ENCODE measurements at regions not wholly inside any gene's neighbourhood (a gene's known extent, or its start where the extent isn't known, plus 50 kb on each side); places are given as distances from the start of the nearest gene placed in this dataset.
"Not testable (repeated sequence)": the region's sequence is repeated elsewhere in the genome, so short reads cannot be mapped to it uniquely, and the experiment has no call there.

DNA sequence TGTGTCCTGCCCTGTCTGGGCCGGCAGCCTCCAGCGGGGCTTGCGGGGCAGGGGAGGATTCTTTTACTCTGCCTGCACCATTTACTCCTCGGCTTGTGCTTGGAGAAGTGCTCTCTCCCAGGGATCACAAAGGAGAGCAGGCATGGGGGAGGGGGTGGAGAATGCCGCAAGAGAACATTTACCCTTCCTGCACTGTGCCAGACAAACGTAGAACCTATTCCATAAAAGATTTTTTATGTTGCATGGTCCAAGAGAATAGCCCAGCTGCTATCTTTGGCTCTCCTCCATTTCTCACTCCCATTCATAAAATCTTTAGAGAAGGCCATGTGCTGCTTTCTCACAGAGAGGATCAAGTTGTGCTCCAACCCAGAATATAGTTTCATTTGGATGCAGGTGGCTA is 159.4 kb downstream of the SPTSSA start:
- no peaks in the 10 kb centered on the region for H3K4me1 Mint-ChIP-seq
- H3K36me3 Mint-ChIP-seq (ENCODE audit: low read depth): no peaks in the 10 kb centered on the region
- intact Hi-C loops (cut with micrococcal nuclease): no loop called here
- no peak for DNase-seq
- no peak overlapping the region for H3K27ac Mint-ChIP-seq
- no peak overlapping the region for H3K4me3 Mint-ChIP-seq
- H3K9me3 Mint-ChIP-seq: no peaks in the 10 kb centered on the region
- peaks cover 4% of the 10 kb centered on the region for H3K27me3 Mint-ChIP-seq

DNA sequence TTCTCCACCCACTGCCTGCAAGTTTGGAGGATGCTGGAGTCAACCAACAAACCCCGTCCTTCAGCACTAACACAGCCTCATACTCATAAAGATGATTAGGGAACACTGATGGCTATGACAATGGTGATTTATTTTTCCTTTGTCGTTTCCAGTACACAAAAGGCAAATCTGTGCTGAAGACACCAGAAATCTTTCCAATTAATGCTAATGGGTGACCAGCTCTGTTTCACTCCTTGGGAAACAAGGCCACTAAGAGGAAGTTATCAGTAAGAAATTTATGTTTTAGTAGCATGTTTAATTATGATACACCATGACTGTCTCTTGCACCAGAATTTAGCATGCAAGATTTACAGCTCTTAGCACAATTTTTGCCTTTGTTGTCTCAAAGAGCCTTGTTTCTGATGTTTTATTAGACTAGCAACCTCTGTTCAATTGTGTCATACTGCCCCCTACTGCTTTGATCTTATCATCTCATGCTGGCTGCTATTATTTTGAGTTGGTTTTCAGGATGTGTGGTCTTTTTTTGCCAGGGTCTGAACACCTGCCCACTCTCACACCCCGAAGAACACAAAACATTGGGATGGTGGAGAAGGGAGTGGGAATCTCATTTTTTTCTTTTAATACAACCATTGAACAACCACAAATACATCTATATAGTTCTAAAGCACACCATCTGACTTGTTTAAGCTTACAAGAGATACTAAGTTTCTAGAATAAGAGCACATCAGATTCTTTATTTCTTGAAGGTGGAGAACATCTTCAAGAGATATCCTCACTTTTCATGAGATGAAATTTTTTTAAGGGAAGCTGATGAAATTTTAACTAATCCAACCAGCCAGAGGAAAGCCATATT is 160.9 kb downstream of the SPTSSA start:
- peak; percentile 78 for DNase-seq
- intact Hi-C loops (cut with micrococcal nuclease): loop anchor here (1.0 to 2.0 kb wide), 3 partner anchors 462 to 1725 kb away; no protein-coding TSS in a partner anchor
- no peaks in the 10 kb centered on the region for H3K4me1 Mint-ChIP-seq
- no peak overlapping the region for H3K27ac Mint-ChIP-seq
- H3K9me3 Mint-ChIP-seq: no peaks in the 10 kb centered on the region
- no peak overlapping the region for H3K4me3 Mint-ChIP-seq
- no peaks in the 10 kb centered on the region for H3K27me3 Mint-ChIP-seq
- no peaks in the 10 kb centered on the region for H3K36me3 Mint-ChIP-seq (ENCODE audit: low read depth)

DNA sequence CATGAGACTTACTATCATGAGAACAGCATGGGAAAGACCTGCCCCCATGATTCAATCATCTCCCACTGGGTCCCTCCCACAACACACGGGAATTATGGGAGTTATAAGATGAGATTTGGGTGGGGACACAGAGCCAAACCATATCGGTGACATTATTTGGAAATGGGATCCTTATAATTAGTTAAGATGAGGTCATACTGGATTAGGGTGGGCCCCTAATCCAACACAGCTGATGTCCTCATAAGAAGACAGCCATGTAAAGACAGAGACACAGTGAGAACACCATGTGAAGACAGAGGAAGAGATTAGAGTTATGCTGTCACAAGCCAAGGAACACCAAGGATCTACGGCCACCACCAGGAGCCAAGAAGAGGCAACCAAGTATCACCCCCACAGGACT is 161.7 kb downstream of the SPTSSA start:
- Mint-ChIP-seq H3K27ac (no peak overlapping the region), H3K4me1 (no peaks in the 10 kb centered on the region), H3K36me3 (ENCODE audit: low read depth) (no peaks in the 10 kb centered on the region), H3K27me3 (no peaks in the 10 kb centered on the region), H3K4me3 (no peak overlapping the region), H3K9me3 (no peaks in the 10 kb centered on the region)
- intact Hi-C loops (cut with micrococcal nuclease): loop anchor here (2.0 kb wide), 2 partner anchors 462 to 1590 kb away; no protein-coding TSS in a partner anchor
- DNase-seq: no peak

DNA sequence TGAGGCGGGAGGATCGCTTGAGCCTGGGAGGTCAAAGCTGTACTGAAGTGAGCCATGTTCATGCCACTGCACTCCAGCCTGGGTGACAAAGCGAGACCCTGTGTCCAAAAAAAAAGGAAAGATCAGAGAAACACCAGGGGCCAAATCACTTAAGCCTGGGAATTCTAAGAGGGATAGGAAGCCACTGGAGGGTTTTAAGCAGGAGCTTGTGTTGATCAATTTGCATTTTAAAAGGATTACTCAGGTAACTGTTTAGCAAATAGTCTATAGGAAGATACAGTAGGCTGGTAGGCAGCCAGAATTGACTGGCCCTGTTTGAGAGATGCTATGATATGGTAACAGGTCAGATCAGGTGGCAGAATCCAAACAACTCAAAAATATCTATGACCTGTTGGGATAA is 162.7 kb downstream of the SPTSSA start:
- intact Hi-C loops (cut with micrococcal nuclease): no loop called here
- Mint-ChIP-seq H3K27me3 (no peaks in the 10 kb centered on the region), H3K36me3 (ENCODE audit: low read depth) (no peaks in the 10 kb centered on the region), H3K4me3 (no peak overlapping the region), H3K4me1 (no peaks in the 10 kb centered on the region), H3K27ac (no peak overlapping the region), H3K9me3 (no peaks in the 10 kb centered on the region)
- DNase-seq: no peak

DNA sequence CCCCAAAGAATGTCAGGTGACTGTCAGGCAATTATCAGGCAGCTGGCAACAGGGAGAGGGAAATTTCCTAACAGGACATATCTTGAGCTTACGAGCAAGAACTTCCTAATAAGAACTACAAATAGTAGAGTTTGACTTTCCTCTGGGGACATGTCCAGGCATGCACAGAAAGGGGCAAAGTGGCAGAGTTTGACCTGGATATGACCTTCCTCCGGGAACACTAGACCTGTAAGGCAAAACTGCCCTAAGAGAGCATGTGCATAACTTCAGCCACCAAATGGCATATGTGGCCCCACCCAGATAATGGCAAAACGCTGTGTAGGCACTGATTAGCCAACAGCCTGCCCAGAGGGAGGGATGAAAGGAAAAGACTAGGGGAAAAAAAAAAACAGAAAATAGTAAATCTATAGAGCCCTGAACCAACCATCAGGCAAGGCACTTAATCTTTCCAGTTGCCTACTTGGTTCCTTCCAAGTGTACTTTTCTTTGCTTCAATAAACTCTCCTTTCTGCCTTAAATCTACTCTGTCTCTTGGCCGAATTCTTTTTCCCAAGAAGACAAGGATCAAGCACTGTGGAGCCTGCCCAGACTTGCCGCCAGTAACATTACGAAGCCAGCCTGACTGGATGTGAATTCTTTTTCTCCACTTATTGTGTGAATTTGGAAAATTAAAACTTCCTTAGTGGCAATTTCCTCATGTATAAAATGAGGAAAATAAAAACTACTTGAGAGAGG is 164.1 kb downstream of the SPTSSA start:
- Mint-ChIP-seq H3K4me1 (no peaks in the 10 kb centered on the region), H3K4me3 (no peak overlapping the region), H3K36me3 (ENCODE audit: low read depth) (no peaks in the 10 kb centered on the region), H3K9me3 (no peaks in the 10 kb centered on the region), H3K27ac (no peak overlapping the region), H3K27me3 (peaks cover 2% of the 10 kb centered on the region)
- no peak for DNase-seq
- intact Hi-C loops (cut with micrococcal nuclease): no loop called here

DNA sequence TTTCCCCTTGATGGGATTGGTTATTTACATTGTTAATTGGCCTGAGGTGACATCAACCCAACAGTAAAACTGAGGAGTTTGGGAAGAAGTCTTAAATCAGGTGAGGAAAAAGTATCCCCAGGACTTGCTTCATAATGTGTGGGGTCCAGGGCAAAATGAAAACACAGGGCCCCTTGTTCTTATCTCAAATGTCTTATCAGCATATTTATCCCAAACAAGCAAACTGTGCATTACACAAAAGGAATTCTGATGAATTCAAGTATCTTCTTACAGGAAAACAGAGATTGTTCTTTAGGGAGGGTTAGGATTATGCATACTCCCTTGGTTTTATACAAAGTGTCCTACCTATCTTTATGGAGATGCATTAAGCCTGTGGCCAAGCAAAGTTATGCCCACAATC is 178.4 kb downstream of the SPTSSA start:
- no peaks in the 10 kb centered on the region for H3K4me1 Mint-ChIP-seq
- no peak overlapping the region for H3K27ac Mint-ChIP-seq
- H3K4me3 Mint-ChIP-seq: no peak overlapping the region
- intact Hi-C loops (cut with micrococcal nuclease): no loop called here
- H3K27me3 Mint-ChIP-seq: peaks cover 2% of the 10 kb centered on the region
- no peaks in the 10 kb centered on the region for H3K9me3 Mint-ChIP-seq
- H3K36me3 Mint-ChIP-seq (ENCODE audit: low read depth): no peaks in the 10 kb centered on the region
- DNase-seq: no peak

DNA sequence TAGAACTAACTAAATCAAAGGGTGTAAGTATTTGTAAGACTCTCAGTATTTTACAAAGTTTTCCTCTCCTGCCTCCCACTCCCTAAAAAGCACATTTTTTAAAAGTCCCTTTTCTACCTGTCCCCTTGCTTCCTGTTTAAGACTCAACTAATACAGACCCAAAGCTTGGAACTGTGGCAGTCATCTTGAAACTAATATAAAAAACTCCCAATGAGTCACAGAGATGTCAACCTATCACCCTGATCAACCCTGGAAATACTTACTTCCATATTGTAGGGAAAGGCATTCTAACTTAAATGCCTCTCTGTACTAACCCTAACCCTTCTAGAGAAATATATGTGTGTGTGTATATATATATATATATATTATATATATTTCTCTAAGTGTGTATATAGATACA is 184.8 kb downstream of the SPTSSA start:
- H3K9me3 Mint-ChIP-seq: no peaks in the 10 kb centered on the region

DNA sequence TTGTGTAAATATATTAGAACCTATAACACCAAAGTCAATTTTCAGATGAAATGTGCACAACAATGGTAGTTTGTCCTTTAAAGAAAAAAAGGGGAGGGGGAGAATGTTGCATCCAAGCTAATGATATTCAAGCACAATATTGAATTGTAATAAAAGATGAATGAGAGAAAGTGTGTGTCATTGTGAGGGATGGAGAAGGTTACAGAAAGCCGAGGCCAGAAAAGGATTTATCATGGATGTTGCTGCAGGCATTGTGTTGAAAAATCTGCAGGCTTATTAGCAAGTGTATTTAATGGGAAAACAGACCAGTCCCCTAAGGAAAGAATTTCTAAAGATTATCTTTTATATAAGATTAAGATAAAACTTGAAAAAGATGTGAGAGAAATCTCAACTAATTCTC is 186.5 kb downstream of the SPTSSA start:
- peaks cover 2% of the 10 kb centered on the region for H3K4me1 Mint-ChIP-seq
- H3K36me3 Mint-ChIP-seq (ENCODE audit: low read depth): no peaks in the 10 kb centered on the region
- DNase-seq: no peak
- no peak overlapping the region for H3K4me3 Mint-ChIP-seq
- no peak overlapping the region for H3K27ac Mint-ChIP-seq
- intact Hi-C loops (cut with micrococcal nuclease): no loop called here
- H3K27me3 Mint-ChIP-seq: peaks cover 3% of the 10 kb centered on the region
- H3K9me3 Mint-ChIP-seq: no peaks in the 10 kb centered on the region

More for the DNA sequence above, 184.8 kb downstream of the SPTSSA start:
- Mint-ChIP-seq H3K4me3 (no peak overlapping the region), H3K4me1 (peaks cover 2% of the 10 kb centered on the region), H3K36me3 (ENCODE audit: low read depth) (no peaks in the 10 kb centered on the region), H3K27me3 (peaks cover 3% of the 10 kb centered on the region), H3K27ac (no peak overlapping the region)
- no peak for DNase-seq
- intact Hi-C loops (cut with micrococcal nuclease): no loop called here

DNA sequence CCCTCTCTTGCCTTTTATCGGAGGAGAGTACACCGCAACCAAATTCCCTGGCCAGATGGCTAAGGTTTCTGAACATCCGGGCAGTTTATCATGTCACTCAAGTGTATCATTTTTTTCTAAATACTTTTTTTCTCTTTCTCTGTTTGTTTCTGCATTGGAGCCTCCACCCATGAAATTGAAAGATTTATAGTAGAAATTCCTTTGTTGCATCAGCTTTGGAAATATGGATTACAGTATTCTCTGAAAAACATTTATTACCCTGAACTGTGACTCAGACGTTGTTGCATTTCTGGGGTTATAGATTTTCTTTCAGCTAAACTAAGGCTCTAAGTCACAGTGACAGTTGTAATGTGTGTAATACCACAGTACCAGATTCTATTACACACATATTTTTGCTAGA is 187.0 kb downstream of the SPTSSA start:
- H3K27ac Mint-ChIP-seq: no peak overlapping the region

DNA sequence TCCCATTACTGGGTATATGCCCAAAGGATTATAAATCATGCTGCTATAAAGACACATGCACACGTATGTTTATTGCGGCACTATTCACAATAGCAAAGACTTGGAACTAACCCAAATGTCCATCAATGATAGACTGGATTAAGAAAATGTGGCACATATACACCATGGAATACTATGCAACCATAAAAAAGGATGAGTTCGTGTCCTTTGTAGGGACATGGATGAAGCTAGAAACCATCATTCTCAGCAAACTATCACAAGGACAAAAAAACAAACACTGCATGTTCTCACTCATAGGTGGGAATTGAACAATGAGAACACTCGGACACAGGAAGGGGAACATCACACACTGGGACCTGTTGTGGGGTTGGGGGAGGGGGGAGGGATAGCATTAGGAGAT is 188.3 kb downstream of the SPTSSA start:
- intact Hi-C loops (cut with micrococcal nuclease); H3K9me3 Mint-ChIP-seq; DNase-seq; H3K36me3 Mint-ChIP-seq (ENCODE audit: low read depth); H3K4me3 Mint-ChIP-seq; H3K4me1 Mint-ChIP-seq; H3K27me3 Mint-ChIP-seq; H3K27ac Mint-ChIP-seq: not testable (repeated sequence)

More for the DNA sequence above, 187.0 kb downstream of the SPTSSA start:
- Mint-ChIP-seq H3K4me1 (peaks cover 2% of the 10 kb centered on the region), H3K36me3 (ENCODE audit: low read depth) (no peaks in the 10 kb centered on the region), H3K4me3 (no peak overlapping the region), H3K27me3 (peaks cover 3% of the 10 kb centered on the region), H3K9me3 (no peaks in the 10 kb centered on the region)
- intact Hi-C loops (cut with micrococcal nuclease): no loop called here
- DNase-seq: no peak

DNA sequence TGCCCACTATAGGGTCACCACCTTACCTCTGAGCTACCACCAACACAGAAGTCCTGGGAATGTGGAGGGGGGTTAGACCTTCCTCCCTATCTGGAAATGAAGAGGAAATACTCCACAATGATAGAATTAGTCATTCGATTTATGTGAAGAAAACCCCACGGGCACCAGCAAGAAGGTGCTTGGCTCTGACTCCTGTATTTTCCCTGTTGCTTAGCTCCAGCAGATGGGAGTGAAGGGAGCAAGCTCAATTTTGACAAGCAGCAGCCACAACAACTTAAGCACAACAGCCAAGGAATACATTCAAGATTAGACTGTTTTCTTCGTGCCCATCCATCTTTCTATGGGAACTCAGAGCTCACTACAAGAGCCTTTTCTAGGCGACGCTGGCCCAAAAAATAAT is 191.7 kb downstream of the SPTSSA start:
- no peaks in the 10 kb centered on the region for H3K36me3 Mint-ChIP-seq (ENCODE audit: low read depth)
- intact Hi-C loops (cut with micrococcal nuclease): no loop called here
- no peak overlapping the region for H3K4me3 Mint-ChIP-seq
- no peak for DNase-seq
- H3K4me1 Mint-ChIP-seq: no peaks in the 10 kb centered on the region
- H3K27ac Mint-ChIP-seq: no peak overlapping the region
- H3K27me3 Mint-ChIP-seq: peaks cover 1% of the 10 kb centered on the region
- no peaks in the 10 kb centered on the region for H3K9me3 Mint-ChIP-seq

DNA sequence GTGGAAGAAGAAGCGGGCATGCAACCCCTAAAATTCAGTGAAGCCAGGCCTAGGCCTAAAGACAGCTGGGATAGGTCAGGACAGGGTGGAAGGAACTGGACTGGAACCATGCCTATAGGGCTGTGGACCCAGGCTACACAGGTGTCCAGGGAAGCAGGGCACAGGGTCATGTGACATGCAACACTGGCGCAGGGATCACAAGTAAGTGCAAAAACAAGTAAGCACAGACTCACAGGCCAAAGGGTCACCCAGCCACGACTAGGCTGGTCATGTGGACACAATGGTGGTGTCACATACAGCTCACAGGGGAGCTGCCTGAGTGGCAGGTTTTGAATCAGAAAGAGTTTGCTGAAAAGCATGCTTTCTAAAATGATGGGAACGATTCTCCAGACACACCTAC is 195.7 kb downstream of the SPTSSA start:
- Mint-ChIP-seq H3K27me3 (peaks cover 6% of the 10 kb centered on the region), H3K4me1 (no peaks in the 10 kb centered on the region), H3K4me3 (no peak overlapping the region), H3K27ac (no peak overlapping the region), H3K9me3 (no peaks in the 10 kb centered on the region), H3K36me3 (ENCODE audit: low read depth) (no peaks in the 10 kb centered on the region)
- DNase-seq: no peak
- intact Hi-C loops (cut with micrococcal nuclease): no loop called here

DNA sequence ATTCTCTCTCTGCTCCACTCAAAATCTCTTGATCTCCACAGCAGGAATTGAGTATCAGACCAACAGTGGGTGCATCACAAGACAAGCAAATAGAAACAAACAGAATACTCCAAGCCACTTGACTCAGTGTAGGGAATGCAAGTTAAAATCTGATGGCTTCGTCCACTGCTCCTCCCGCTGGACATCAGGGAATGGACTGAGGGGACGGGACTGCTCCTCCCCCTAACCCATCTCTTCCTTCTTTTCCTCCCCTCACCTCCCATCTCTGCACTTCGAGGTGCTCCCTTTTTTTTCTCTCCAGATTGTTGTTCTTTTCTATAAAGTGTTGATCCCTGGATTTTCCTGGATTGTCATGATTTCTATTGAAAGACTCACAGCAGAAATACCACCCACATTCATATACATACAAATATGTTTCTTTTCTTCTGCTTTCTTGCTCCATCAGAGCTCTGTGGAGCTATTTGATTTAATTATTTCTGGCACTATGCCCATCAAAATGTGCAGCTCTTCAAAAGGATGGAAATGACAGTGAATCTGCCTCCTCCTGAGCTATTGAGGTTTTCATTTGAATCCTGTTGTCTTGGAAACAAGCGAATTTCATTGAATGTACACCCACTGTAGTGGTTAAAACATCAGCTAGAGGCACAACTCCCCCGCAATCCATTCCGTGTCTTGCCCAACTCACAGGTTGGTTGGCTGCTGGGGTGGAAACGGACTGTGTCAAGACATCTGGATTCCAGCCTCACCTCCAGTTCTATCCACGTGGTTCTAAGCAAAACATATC is 199.7 kb downstream of the SPTSSA start:
- H3K4me1 Mint-ChIP-seq: no peaks in the 10 kb centered on the region
- no peak for DNase-seq
- no peak overlapping the region for H3K27ac Mint-ChIP-seq
- peaks cover 11% of the 10 kb centered on the region for H3K27me3 Mint-ChIP-seq
- intact Hi-C loops (cut with micrococcal nuclease): no loop called here
- H3K9me3 Mint-ChIP-seq: no peaks in the 10 kb centered on the region
- H3K36me3 Mint-ChIP-seq (ENCODE audit: low read depth): no peaks in the 10 kb centered on the region
- H3K4me3 Mint-ChIP-seq: no peak overlapping the region

DNA sequence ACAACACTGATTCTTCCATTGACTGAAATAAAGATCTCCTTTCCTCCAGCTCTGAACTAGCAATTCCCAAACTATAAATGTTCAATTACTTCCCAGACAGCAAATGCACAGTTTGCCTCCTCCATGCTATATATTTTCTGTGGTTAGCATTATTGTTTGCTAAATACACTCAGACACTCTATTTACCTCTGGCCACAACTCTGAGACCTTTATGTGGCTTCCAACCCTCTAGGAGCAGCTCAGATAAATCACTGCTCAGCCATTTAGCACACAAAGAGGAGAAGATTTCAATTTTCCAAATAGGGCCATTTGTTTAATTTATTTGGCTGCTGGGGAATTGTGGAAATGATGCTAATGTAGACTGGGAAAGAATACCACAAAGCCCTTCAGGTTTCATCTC is 202.0 kb downstream of the SPTSSA start:
- Mint-ChIP-seq H3K36me3 (ENCODE audit: low read depth) (no peaks in the 10 kb centered on the region), H3K4me1 (no peaks in the 10 kb centered on the region), H3K4me3 (no peak overlapping the region), H3K27ac (no peak overlapping the region), H3K9me3 (no peaks in the 10 kb centered on the region), H3K27me3 (peaks cover 12% of the 10 kb centered on the region)
- intact Hi-C loops (cut with micrococcal nuclease): no loop called here
- DNase-seq: no peak
